Stimulated activated effector memory CD8-positive, alpha-beta T cell treated with anti-CD3 and anti-CD28 coated beads, Interleukin-12 subunit alpha, Interleukin-12 subunit beta, amount 100 ng/mL, for 72 hours (primary cell): ENCODE measurements at regions not wholly inside any gene's neighbourhood (a gene's known extent, or its start where the extent isn't known, plus 50 kb on each side); places are given as distances from the start of the nearest gene placed in this dataset.
"Not testable (repeated sequence)": the region's sequence is repeated elsewhere in the genome, so short reads cannot be mapped to it uniquely, and the experiment has no call there.

Source experiments
- ATAC-seq: fragments of 150-1000 bp; cut with Tn5 transposase; 2 replicates; pipeline ENCODE4 v1.10.0; 2021
- DNase-seq, 2 donors: peaks; one replicate each; pipeline ENCODE4 v3.0.0; 2021 to 2022; ENCODE audit warnings: low spot score in 2 of 2
- H3K27ac Mint-ChIP-seq: one replicate; pipeline ENCODE4 v1.8.0; 2022; ENCODE audit warnings: mild to moderate bottlenecking, mixed read lengths
- H3K36me3 Mint-ChIP-seq: one replicate; pipeline ENCODE4 v1.8.0; 2022; ENCODE audit warnings: mild to moderate bottlenecking, mixed read lengths
- H3K4me1 Mint-ChIP-seq: one replicate; pipeline ENCODE4 v1.8.0; 2022; ENCODE audit warnings: mixed read lengths
- H3K4me3 Mint-ChIP-seq: one replicate; pipeline ENCODE4 v1.8.0; 2022; ENCODE audit warnings: mild to moderate bottlenecking, mixed read lengths
- H3K9me3 Mint-ChIP-seq: one replicate; pipeline ENCODE4 v1.8.0; 2022; ENCODE audit warnings: mixed read lengths

GRCh38 chr2:188693111-188693510 is 281.1 kb upstream of the COL3A1 start:
- H3K4me3 Mint-ChIP-seq, result no peak overlapping the region
- DNase-seq (no peak), ATAC-seq (no peak)
- H3K4me1 Mint-ChIP-seq, result no peaks in the 10 kb centered on the region
- H3K9me3 Mint-ChIP-seq, result peaks cover 18% of the 10 kb centered on the region
- no peaks in the 10 kb centered on the region for H3K36me3 Mint-ChIP-seq
- H3K27ac Mint-ChIP-seq, result no peak overlapping the region

- ATAC-seq, result no peak
Observed at GRCh38 chr2:188693771-188694170, 280.4 kb upstream of the COL3A1 start.

GRCh38 chr2:188695953-188696352 is 278.2 kb upstream of the COL3A1 start:
- no peak overlapping the region for H3K27ac Mint-ChIP-seq
- H3K4me3 Mint-ChIP-seq, result no peak overlapping the region
- H3K9me3 Mint-ChIP-seq, result peaks cover 12% of the 10 kb centered on the region
- no peaks in the 10 kb centered on the region for H3K4me1 Mint-ChIP-seq
- no peaks in the 10 kb centered on the region for H3K36me3 Mint-ChIP-seq
- ATAC-seq, result no peak
- no peak for DNase-seq

More at GRCh38 chr2:188693771-188694170, 280.4 kb upstream of the COL3A1 start:
- no peak overlapping the region for H3K27ac Mint-ChIP-seq
- no peak overlapping the region for H3K4me3 Mint-ChIP-seq
- no peaks in the 10 kb centered on the region for H3K4me1 Mint-ChIP-seq
- H3K9me3 Mint-ChIP-seq, result peaks cover 15% of the 10 kb centered on the region
- no peak for DNase-seq
- no peaks in the 10 kb centered on the region for H3K36me3 Mint-ChIP-seq

DNA sequence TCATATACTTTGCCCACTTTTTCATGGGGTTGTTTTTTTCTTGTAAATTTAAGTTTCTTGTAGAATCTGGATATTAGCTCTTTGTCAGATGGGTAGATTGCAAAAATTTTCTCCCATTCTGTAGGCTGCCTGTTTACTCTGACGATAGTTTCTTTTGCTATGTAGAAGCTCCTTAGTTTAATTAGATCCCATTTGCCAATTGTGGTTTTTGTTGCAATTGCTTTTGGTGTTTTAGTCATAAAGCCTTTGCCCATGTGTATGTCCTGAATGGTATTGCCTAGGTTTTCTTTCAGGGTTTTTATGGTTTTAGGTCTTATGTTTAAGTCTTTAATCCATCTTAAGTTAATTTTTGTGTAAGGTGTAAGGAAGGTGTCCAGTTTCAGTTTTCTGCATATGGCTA is 276.0 kb upstream of the COL3A1 start:
- DNase-seq, result not testable (repeated sequence)

DNA sequence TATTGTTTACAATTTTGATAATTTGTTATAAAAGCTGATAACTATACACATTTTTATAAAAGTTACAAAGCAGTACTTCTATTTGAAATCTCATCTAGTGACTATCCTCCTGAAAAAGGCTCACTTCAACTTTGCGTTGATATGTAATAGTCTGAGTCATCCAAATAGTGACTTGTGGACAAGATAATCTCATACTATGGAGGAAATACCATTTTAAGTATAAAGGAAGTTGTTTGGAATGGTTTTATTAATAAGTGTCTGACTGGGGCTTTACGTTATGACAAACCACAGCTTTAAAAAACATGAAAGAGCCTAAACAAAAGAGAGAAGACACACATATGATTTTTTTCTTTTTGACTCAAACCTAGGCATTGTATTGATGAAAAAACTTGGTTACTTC is 272.3 kb upstream of the COL3A1 start:
- no peak overlapping the region for H3K27ac Mint-ChIP-seq
- DNase-seq, result no peak
- peaks cover 5% of the 10 kb centered on the region for H3K9me3 Mint-ChIP-seq
- H3K4me3 Mint-ChIP-seq, result no peak overlapping the region
- ATAC-seq, result no peak
- no peaks in the 10 kb centered on the region for H3K4me1 Mint-ChIP-seq
- no peaks in the 10 kb centered on the region for H3K36me3 Mint-ChIP-seq

More for the DNA sequence above, 276.0 kb upstream of the COL3A1 start:
- ATAC-seq, H3K4me3 Mint-ChIP-seq, H3K4me1 Mint-ChIP-seq, H3K9me3 Mint-ChIP-seq, H3K27ac Mint-ChIP-seq, H3K36me3 Mint-ChIP-seq: not testable (repeated sequence)

DNA sequence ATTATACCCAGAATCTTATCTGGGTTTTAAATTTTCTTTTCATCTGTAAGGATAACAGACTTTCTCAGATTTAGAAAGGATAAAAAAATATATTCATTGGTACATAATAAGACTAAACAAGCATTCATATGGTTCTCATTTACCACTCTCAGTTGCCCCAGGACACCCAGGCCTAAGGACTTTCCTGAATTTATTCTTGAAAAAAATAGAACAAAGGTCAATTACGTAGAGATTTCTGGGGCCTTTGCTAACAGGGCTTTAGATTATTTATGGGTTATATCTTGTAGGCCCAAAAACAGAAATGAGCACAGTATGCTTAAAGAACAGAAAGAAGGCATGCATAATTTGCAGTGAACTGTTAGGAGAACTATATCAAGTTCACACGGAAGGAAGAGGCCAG is 269.0 kb upstream of the COL3A1 start:
- Mint-ChIP-seq H3K4me1 (no peaks in the 10 kb centered on the region), H3K36me3 (no peaks in the 10 kb centered on the region), H3K9me3 (peaks cover 6% of the 10 kb centered on the region), H3K4me3 (no peak overlapping the region), H3K27ac (no peak overlapping the region)
- ATAC-seq, result no peak
- no peak for DNase-seq

- Mint-ChIP-seq H3K27ac (no peak overlapping the region), H3K4me1 (no peaks in the 10 kb centered on the region), H3K9me3 (peaks cover 16% of the 10 kb centered on the region), H3K4me3 (no peak overlapping the region), H3K36me3 (no peaks in the 10 kb centered on the region)
- DNase-seq, result no peak
- no peak for ATAC-seq
Observed at GRCh38 chr2:188713961-188714360, 260.2 kb upstream of the COL3A1 start.

GRCh38 chr2:188720811-188721605 is 253.2 kb upstream of the COL3A1 start:
- no peaks in the 10 kb centered on the region for H3K4me1 Mint-ChIP-seq
- no peak overlapping the region for H3K27ac Mint-ChIP-seq
- H3K36me3 Mint-ChIP-seq, result no peaks in the 10 kb centered on the region
- no peak for DNase-seq
- ATAC-seq, result no peak
- H3K9me3 Mint-ChIP-seq, result peaks cover 10% of the 10 kb centered on the region
- no peak overlapping the region for H3K4me3 Mint-ChIP-seq

DNA sequence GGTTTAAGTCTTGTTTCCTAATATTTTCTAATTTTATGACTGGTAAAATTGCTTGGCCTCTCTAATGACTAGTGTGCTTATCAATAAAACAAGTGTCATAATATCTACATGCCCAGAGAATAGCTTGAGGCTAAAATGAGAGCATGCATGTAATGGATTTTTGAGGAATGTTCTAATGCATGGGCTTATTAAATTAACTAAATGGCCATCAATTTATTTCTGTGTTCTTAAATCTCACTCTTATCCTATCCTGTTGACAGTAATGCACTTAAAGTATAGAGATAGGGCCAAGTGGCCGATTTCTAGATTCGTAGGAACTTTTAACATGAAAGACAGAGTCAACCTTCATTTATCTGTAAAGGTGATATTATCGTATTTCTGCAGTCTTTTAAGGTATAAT is 252.4 kb upstream of the COL3A1 start:
- H3K9me3 Mint-ChIP-seq, result peaks cover 11% of the 10 kb centered on the region
- no peak for ATAC-seq
- H3K36me3 Mint-ChIP-seq, result no peaks in the 10 kb centered on the region
- no peak overlapping the region for H3K4me3 Mint-ChIP-seq
- H3K27ac Mint-ChIP-seq, result no peak overlapping the region
- no peaks in the 10 kb centered on the region for H3K4me1 Mint-ChIP-seq
- DNase-seq, result no peak

GRCh38 chr2:188725746-188726360 is 248.3 kb upstream of the COL3A1 start:
- DNase-seq (no peak), ATAC-seq (no peak)
- Mint-ChIP-seq H3K9me3 (peaks cover 11% of the 10 kb centered on the region), H3K36me3 (no peaks in the 10 kb centered on the region), H3K27ac (no peak overlapping the region), H3K4me1 (no peaks in the 10 kb centered on the region), H3K4me3 (no peak overlapping the region)

DNA sequence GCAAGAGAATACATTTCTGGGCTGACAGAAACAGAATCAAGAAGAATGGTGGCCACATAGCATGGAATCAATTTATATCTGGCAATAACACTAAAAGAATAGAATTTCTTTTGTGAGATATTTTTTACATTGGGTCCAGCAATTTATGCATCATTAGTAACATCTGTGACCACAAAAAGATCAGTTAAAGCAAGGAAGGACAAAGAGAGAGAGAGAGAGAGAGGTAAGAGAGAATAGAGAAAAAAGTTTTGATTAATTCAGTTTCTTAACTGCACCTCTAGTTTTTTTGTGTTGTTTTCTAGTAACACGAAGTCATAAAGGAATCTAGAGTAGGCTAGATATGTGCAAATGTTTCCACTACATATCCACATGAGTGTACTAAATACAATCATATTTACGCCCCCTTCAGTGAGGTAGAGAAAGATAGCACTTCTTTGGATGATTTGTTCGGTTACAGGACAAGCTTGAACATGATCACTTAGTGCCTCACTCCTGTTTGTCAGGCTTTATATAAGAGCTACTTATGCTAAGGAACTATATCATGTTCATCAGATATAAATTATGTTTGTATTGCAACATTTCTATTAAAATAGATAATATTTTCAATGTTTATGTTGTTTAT is 247.4 kb upstream of the COL3A1 start:
- H3K27ac Mint-ChIP-seq, result no peak overlapping the region
- H3K9me3 Mint-ChIP-seq, result peaks cover 11% of the 10 kb centered on the region
- no peak overlapping the region for H3K4me3 Mint-ChIP-seq
- no peaks in the 10 kb centered on the region for H3K36me3 Mint-ChIP-seq
- DNase-seq (no peak), ATAC-seq (no peak)
- no peaks in the 10 kb centered on the region for H3K4me1 Mint-ChIP-seq

DNA sequence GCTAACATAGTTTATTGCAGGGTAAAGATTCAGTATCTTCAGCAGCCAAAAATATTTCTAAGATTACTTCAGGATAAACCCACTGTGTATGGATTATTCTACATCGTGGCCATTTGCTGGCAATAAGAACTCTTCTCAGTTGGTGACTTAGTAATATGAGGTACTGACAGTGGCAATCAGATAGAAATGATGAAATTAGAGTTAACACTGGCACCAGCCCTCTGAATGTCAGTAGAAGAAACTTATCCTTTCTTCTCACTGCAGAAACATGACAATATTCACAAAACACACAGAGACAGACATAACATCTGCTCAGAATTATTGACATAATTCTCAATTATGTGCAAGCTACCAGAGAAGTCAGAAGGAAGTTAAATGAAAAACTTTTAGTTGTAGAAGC is 246.3 kb upstream of the COL3A1 start:
- H3K4me1 Mint-ChIP-seq, result no peaks in the 10 kb centered on the region
- no peak overlapping the region for H3K27ac Mint-ChIP-seq
- DNase-seq, result no peak
- no peak overlapping the region for H3K4me3 Mint-ChIP-seq
- peaks cover 11% of the 10 kb centered on the region for H3K9me3 Mint-ChIP-seq
- ATAC-seq, result no peak
- no peaks in the 10 kb centered on the region for H3K36me3 Mint-ChIP-seq

- Mint-ChIP-seq H3K27ac (no peak overlapping the region), H3K36me3 (no peaks in the 10 kb centered on the region), H3K9me3 (peaks cover 8% of the 10 kb centered on the region), H3K4me1 (no peaks in the 10 kb centered on the region), H3K4me3 (no peak overlapping the region)
- ATAC-seq (no peak), DNase-seq (no peak)
Observed at GRCh38 chr2:188734691-188735090, 239.5 kb upstream of the COL3A1 start.

DNA sequence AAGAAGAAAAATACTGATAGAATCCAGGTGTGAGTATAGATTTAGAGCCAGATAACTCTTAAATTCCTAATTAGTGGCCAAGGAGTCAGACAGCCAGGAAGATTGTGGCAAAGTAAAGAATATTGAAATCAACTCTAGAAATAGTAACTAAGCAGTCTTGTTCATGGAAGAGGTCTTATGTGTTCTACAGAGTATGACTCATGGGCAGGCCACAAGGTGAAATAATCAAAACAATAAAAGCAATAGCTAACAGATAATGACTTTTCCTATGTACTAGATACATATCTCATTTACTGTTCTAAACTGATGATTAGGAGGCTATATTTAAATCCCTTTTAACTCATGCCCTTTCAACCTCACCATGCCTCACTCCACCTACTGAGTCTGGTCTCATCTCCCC is 227.4 kb upstream of the COL3A1 start:
- no peak for ATAC-seq
- Mint-ChIP-seq H3K36me3 (no peaks in the 10 kb centered on the region), H3K27ac (no peak overlapping the region), H3K9me3 (peaks cover 20% of the 10 kb centered on the region), H3K4me1 (no peaks in the 10 kb centered on the region), H3K4me3 (no peak overlapping the region)
- DNase-seq, result no peak

- DNase-seq (no peak), ATAC-seq (no peak)
- Mint-ChIP-seq H3K4me1 (no peaks in the 10 kb centered on the region), H3K36me3 (no peaks in the 10 kb centered on the region), H3K27ac (no peak overlapping the region), H3K4me3 (no peak overlapping the region), H3K9me3 (peaks cover 13% of the 10 kb centered on the region)
Observed at GRCh38 chr2:188751816-188752215, 222.4 kb upstream of the COL3A1 start.

GRCh38 chr2:188752311-188752710 is 221.9 kb upstream of the COL3A1 start:
- Mint-ChIP-seq H3K36me3 (no peaks in the 10 kb centered on the region), H3K27ac (no peak overlapping the region), H3K9me3 (peaks cover 13% of the 10 kb centered on the region), H3K4me3 (no peak overlapping the region), H3K4me1 (no peaks in the 10 kb centered on the region)
- no peak for ATAC-seq
- DNase-seq, result no peak
